ENCODE measurements at regions not wholly inside any gene's neighbourhood (a gene's known extent, or its start where the extent isn't known, plus 50 kb on each side); places are given as distances from the start of the nearest gene placed in this dataset.

DNA sequence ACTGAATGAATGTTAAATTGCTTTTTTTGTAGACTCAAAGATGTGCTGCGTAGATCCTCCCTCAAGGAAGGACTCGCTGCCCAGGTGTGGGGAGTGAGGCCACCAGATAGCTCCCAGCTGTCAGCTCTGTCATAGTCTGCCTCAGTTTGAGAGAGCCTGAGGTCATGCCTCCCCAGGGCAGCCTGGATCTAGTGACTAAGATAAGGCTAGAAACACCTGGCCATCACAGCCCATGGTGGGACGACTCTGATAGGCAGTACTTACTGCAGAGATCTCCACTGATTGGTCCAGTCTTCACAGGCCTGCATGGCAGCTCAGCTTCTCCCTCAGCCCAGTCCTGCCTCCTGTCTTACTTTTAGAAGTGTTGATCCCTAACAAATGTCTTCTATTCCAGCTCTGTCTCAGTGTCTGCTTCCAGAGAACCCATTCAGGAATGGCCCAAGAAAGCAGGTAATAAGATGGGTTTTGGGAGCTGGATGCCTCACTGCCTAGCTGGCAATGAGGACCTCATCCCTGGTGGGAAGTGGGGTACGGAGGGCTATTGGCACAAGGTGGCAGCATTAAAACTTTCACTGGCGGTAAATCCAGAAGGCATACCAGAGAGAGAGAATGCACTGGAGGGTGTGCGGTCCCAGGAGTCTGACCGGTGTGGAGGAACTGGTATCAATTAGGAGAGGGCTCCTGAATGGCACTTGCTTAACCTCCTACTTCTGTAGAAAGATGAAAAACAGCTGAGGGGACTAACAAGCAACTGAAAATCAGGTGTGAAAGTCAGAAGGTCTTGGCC lies 55.3 kb upstream of the GPR37L1 start:
- Mint-ChIP-seq H3K27ac (peak overlapping the region; percentile 67), H3K36me3 (ENCODE audit: low read depth) (no peaks in the 10 kb centered on the region), H3K4me3 (no peak overlapping the region), H3K4me1 (peaks cover 2% of the 10 kb centered on the region), H3K27me3 (no peaks in the 10 kb centered on the region)
- DNase-seq (no peak), ATAC-seq (no peak)
- no peaks in the 10 kb centered on the region for H3K9me3 ChIP-seq (ENCODE audit: control insufficient read depth, low read length, poor library complexity, severe bottlenecking)

DNA sequence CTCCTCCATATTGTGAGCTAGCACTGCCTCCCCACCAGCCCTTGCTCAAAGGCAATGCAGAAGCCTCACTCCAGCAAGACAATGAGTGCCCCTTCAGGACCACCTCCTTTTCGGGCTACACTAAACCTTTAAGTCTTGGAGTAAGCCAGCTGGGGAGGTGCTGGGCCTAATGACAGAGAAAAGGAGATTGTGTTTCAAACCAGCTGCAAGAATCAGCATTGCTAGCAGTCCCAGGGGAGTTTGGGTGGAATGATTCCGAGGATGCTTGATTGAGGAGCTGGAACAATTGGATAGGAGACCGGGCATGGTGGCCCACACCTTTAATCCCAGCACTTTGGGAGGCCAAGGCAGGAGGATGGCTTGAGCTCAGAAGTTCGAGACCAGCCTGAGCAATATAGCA lies 54.1 kb upstream of the GPR37L1 start:
- H3K36me3 Mint-ChIP-seq (ENCODE audit: low read depth), result no peaks in the 10 kb centered on the region
- H3K4me3 Mint-ChIP-seq, result no peak overlapping the region
- ATAC-seq, result no peak
- H3K27me3 Mint-ChIP-seq, result no peaks in the 10 kb centered on the region
- DNase-seq, result no peak
- no peak overlapping the region for H3K27ac Mint-ChIP-seq
- peaks cover 2% of the 10 kb centered on the region for H3K4me1 Mint-ChIP-seq
- no peaks in the 10 kb centered on the region for H3K9me3 ChIP-seq (ENCODE audit: control insufficient read depth, low read length, poor library complexity, severe bottlenecking)

- H3K27me3 Mint-ChIP-seq, result no peaks in the 10 kb centered on the region
Measured at GRCh38 chr1:202069662-202070061, 53.1 kb upstream of the GPR37L1 start.

DNA sequence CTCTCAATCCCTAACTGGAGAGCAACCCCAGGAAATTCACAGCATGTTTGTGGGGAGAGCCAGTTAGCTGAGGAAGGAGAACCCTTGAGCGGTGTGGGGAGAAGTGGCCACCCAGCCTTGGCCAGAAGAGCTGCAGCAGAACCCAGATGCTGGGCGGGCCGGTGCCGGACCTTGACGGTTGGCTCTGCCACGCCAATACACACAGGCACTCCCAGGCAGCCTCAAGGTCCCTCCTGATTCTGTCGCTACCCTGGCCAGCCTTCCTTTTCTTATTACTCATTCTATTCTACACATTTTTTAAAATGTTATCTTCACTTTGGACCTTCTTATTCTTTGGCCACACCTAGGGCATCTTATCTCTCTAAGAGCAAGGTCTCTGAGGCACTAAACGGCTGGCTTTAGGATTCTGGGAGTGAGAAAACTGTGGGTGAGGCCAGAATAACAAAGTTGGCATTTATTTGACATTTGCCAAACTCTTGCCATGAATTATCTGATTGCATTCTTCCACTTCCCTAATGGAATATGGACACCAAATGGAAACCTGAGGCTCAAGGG lies 50.4 kb upstream of the GPR37L1 start:
- DNase-seq (no peak), ATAC-seq (no peak)
- no peaks in the 10 kb centered on the region for H3K9me3 ChIP-seq (ENCODE audit: control insufficient read depth, low read length, poor library complexity, severe bottlenecking)
- Mint-ChIP-seq H3K36me3 (ENCODE audit: low read depth) (no peaks in the 10 kb centered on the region), H3K27ac (no peak overlapping the region), H3K4me1 (peaks cover 4% of the 10 kb centered on the region), H3K4me3 (no peak overlapping the region), H3K27me3 (peaks cover 7% of the 10 kb centered on the region)

More at GRCh38 chr1:202069662-202070061, 53.1 kb upstream of the GPR37L1 start:
- no peak overlapping the region for H3K27ac Mint-ChIP-seq
- no peaks in the 10 kb centered on the region for H3K36me3 Mint-ChIP-seq (ENCODE audit: low read depth)
- H3K4me3 Mint-ChIP-seq, result no peak overlapping the region
- H3K9me3 ChIP-seq (ENCODE audit: control insufficient read depth, low read length, poor library complexity, severe bottlenecking), result no peaks in the 10 kb centered on the region
- peaks cover 2% of the 10 kb centered on the region for H3K4me1 Mint-ChIP-seq
- ATAC-seq (no peak), DNase-seq (no peak)

Measured in T-helper 17 cell (primary cell).